Ishikawa (cell line): ENCODE measurements at regions not wholly inside any gene's neighbourhood (a gene's known extent, or its start where the extent isn't known, plus 50 kb on each side); places are given as distances from the start of the nearest gene placed in this dataset.

Experiments
- CEBPB ChIP-seq: IDR thresholded peaks from 2 replicates; pipeline ENCODE4 v1.6.1; 2012
- CREB1 ChIP-seq: IDR thresholded peaks from 2 replicates; pipeline ENCODE4 v1.6.1; 2012; ENCODE audit warnings: low read depth
- EGR1 ChIP-seq: IDR thresholded peaks from 2 replicates; pipeline ENCODE4 v1.6.1; 2012
- EP300 ChIP-seq: IDR thresholded peaks from 2 replicates; pipeline ENCODE4 v1.6.1; 2012; ENCODE audit warnings: borderline replicate concordance
- FOXM1 ChIP-seq: IDR thresholded peaks from 2 replicates; pipeline ENCODE4 v1.6.1; 2012; ENCODE audit warnings: low read depth, borderline replicate concordance
- NFIC ChIP-seq: IDR thresholded peaks from 2 replicates; pipeline ENCODE4 v1.6.1; 2012
- RAD21 ChIP-seq: IDR thresholded peaks from 2 replicates; pipeline ENCODE4 v1.6.1; 2012; ENCODE audit warnings: low read depth
- TAF1 ChIP-seq: IDR thresholded peaks from 2 replicates; pipeline ENCODE4 v1.6.1; 2012; ENCODE audit warnings: low read depth, mild to moderate bottlenecking
- TEAD4 ChIP-seq: IDR thresholded peaks from 2 replicates; pipeline ENCODE4 v1.6.1; 2012
- YY1 ChIP-seq: IDR thresholded peaks from 2 replicates; pipeline ENCODE4 v1.6.1; 2012; ENCODE audit warnings: low read depth
- TF ChIP-seq, protein P1 (sequence below): IDR thresholded peaks from 2 replicates; pipeline ENCODE4 v1.6.1; 2012
- TF ChIP-seq, protein P2 (sequence below): IDR thresholded peaks from 2 replicates; pipeline ENCODE4 v1.6.1; 2012; ENCODE audit warnings: low read depth, mild to moderate bottlenecking
- TF ChIP-seq, protein P3 (sequence below): IDR thresholded peaks from 2 replicates; pipeline ENCODE4 v1.6.1; 2012

DNA sequence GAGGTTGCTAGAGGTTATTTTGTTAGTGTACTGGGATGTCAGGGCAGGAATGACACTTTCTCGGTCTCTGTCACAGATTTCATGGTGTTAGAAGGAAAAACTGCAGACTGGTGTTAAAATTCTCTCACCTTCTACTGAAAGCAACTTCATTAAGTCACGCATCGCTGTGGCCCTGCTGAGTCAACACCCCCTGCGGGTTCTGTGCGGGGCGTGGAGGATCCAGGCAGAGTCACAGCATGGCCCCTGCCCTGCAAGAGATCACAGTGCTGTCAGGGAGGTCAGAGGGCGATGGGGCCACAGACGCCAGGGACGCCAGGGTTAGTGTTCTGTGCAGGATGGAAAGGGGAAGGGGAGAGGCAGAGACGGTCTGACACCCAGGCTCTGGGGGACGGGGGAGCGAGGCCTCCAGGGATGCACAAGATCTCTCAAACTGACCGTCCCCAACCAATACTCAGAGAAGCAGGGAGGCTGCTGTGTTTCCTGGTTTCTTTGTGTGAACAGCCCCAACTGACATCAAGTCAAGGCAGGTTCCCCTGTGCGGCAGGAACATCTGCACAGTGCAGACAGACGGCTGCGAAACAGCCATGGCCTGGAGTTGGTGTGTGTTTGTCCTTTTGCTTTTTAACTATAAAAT is 354.9 kb upstream of the SALL3 start:
- TF ChIP-seq EGR1 = no peak
- no peak for TF ChIP-seq CREB1
- TF ChIP-seq EP300 = no peak
- no peak for TF ChIP-seq YY1
- TF ChIP-seq RAD21 = no peak
- TF ChIP-seq TEAD4 = no peak
- no peak for TF ChIP-seq TAF1
- no peak for TF ChIP-seq NFIC
- TF ChIP-seq CEBPB = no peak
- TF ChIP-seq, protein P1, sequence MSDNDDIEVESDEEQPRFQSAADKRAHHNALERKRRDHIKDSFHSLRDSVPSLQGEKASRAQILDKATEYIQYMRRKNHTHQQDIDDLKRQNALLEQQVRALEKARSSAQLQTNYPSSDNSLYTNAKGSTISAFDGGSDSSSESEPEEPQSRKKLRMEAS = no peak
- TF ChIP-seq, protein P2, sequence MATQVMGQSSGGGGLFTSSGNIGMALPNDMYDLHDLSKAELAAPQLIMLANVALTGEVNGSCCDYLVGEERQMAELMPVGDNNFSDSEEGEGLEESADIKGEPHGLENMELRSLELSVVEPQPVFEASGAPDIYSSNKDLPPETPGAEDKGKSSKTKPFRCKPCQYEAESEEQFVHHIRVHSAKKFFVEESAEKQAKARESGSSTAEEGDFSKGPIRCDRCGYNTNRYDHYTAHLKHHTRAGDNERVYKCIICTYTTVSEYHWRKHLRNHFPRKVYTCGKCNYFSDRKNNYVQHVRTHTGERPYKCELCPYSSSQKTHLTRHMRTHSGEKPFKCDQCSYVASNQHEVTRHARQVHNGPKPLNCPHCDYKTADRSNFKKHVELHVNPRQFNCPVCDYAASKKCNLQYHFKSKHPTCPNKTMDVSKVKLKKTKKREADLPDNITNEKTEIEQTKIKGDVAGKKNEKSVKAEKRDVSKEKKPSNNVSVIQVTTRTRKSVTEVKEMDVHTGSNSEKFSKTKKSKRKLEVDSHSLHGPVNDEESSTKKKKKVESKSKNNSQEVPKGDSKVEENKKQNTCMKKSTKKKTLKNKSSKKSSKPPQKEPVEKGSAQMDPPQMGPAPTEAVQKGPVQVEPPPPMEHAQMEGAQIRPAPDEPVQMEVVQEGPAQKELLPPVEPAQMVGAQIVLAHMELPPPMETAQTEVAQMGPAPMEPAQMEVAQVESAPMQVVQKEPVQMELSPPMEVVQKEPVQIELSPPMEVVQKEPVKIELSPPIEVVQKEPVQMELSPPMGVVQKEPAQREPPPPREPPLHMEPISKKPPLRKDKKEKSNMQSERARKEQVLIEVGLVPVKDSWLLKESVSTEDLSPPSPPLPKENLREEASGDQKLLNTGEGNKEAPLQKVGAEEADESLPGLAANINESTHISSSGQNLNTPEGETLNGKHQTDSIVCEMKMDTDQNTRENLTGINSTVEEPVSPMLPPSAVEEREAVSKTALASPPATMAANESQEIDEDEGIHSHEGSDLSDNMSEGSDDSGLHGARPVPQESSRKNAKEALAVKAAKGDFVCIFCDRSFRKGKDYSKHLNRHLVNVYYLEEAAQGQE = no peak
- no peak for TF ChIP-seq FOXM1
- TF ChIP-seq, protein P3, sequence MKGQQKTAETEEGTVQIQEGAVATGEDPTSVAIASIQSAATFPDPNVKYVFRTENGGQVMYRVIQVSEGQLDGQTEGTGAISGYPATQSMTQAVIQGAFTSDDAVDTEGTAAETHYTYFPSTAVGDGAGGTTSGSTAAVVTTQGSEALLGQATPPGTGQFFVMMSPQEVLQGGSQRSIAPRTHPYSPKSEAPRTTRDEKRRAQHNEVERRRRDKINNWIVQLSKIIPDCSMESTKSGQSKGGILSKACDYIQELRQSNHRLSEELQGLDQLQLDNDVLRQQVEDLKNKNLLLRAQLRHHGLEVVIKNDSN = no peak
